Lower lobe of right lung (tissue), 2 donors: ENCODE measurements at regions not wholly inside any gene's neighbourhood (a gene's known extent, or its start where the extent isn't known, plus 50 kb on each side); places are given as distances from the start of the nearest gene placed in this dataset.

Experiments used
- ATAC-seq, 2 donors: fragments of 200-7000 bp; cut with Tn5 transposase; one replicate each; pipeline ENCODE4 v1.9.1; 2020 to 2022; ENCODE audit warnings: mild to moderate bottlenecking in 2 of 2, moderate library complexity in 2 of 2
- DNase-seq: peaks from one replicate; pipeline ENCODE4 v3.0.0-alpha.2; 2020
- H3K27ac ChIP-seq: fragments of 200-600 bp; one replicate; pipeline ENCODE4 v1.8.0; 2022
- H3K27me3 ChIP-seq: fragments of 200-600 bp; one replicate; pipeline ENCODE4 v1.8.0; 2022; ENCODE audit warnings: low read depth
- H3K36me3 ChIP-seq: fragments of 200-600 bp; one replicate; pipeline ENCODE4 v1.8.0; 2022; ENCODE audit warnings: mild to moderate bottlenecking
- H3K4me1 ChIP-seq: fragments of 200-600 bp; one replicate; pipeline ENCODE4 v1.8.0; 2022
- H3K4me3 ChIP-seq: fragments of 200-600 bp; one replicate; pipeline ENCODE4 v1.8.0; 2022; ENCODE audit warnings: mild to moderate bottlenecking
- H3K9me3 ChIP-seq: fragments of 200-600 bp; one replicate; pipeline ENCODE4 v1.8.0; 2022
- CTCF ChIP-seq: fragments of 200-600 bp; IDR thresholded peaks from one replicate; pipeline ENCODE4 v1.8.0; 2022; ENCODE audit warnings: antibody characterized with exemption, mild to moderate bottlenecking
- intact Hi-C: fragments of 100-400 bp; cut with DNase I; formaldehyde crosslinking; loops from one replicate; pipeline ENCODE4 v1.11.0; 2022
- donor health status: DM: no; HTN: yes; CAD: no; lungs with severe emphysema.

DNA sequence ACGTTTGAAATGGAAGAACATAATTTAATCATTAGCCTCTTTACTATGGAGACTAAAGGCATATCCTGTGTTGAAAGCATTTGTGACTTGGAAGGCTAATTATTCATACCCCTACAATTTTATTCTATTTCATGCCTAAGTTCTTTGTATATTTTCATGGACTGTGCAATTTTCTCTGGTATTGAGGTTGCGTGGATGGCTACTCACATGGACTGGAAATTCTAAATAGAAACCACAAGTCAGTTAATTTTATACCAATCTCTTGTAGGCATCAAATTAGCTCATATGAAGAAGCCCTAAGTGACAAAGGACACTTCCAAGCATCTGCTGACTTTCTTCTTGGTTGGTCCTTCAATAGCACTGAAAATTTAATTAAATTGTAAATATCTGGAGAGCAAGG is 1353.5 kb downstream of the ROBO1 start:
- no peaks in the 10 kb centered on the region for H3K9me3 ChIP-seq
- ATAC-seq (no peak), DNase-seq (no peak)
- no peaks in the 10 kb centered on the region for H3K27me3 ChIP-seq
- no peak overlapping the region for H3K4me3 ChIP-seq
- H3K36me3 ChIP-seq = no peaks in the 10 kb centered on the region
- no peak for TF ChIP-seq CTCF
- H3K4me1 ChIP-seq = no peaks in the 10 kb centered on the region
- H3K27ac ChIP-seq = no peak overlapping the region
- intact Hi-C loops = no loop called here

GRCh38 chr3:78420611-78421010 is 1347.2 kb downstream of the ROBO1 start:
- H3K4me1 ChIP-seq = no peaks in the 10 kb centered on the region
- no peak for DNase-seq
- intact Hi-C loops = no loop called here
- no peaks in the 10 kb centered on the region for H3K36me3 ChIP-seq
- H3K27me3 ChIP-seq = no peaks in the 10 kb centered on the region
- H3K9me3 ChIP-seq = no peaks in the 10 kb centered on the region
- no peak overlapping the region for H3K4me3 ChIP-seq
- no peak overlapping the region for H3K27ac ChIP-seq
- no peak for TF ChIP-seq CTCF
- ATAC-seq = no peak

DNA sequence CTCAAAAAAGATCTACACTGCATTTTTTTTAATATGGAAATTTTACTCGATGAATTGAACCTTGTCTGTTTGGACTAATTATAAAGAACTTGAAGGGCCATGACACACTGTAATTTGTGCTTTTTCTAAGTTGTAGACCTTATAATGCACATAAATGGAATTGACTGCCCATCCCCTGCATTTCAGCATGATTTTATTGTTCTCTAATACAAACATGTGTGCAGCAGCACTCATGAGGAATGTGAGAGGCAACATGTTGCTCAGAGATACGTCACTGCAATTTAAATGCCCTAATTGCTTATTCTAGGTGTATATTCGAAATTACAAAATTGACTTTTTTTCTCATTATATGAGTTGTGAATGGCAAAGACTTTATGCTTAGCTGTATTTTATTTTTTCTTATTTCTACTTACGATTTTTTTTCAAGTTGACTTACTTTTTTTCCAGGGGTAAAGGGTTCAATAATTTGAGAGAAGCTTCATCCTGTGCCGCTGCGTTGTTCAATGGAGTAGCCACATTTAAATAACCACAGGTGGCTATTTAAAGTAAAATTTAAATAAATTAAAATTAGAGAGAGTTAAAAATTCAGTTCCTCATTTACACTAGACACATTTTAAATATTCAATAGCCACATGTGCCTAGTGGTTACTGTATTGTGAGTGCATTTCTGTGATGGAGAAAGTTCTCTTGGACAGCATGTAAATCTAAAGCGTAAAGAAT is 1346.4 kb downstream of the ROBO1 start:
- no peaks in the 10 kb centered on the region for H3K9me3 ChIP-seq
- H3K4me3 ChIP-seq = no peak overlapping the region
- TF ChIP-seq CTCF = no peak
- no peak overlapping the region for H3K27ac ChIP-seq
- H3K36me3 ChIP-seq = no peaks in the 10 kb centered on the region
- no peaks in the 10 kb centered on the region for H3K27me3 ChIP-seq
- no peaks in the 10 kb centered on the region for H3K4me1 ChIP-seq
- DNase-seq = no peak
- intact Hi-C loops = no loop called here
- ATAC-seq = no peak

- no peak for TF ChIP-seq CTCF
These were observed 1343.1 kb downstream of the ROBO1 start for GRCh38 chr3:78424656-78425055.

GRCh38 chr3:78426454-78426853 is 1341.3 kb downstream of the ROBO1 start:
- no peak overlapping the region for H3K27ac ChIP-seq
- intact Hi-C loops = no loop called here
- no peak overlapping the region for H3K4me3 ChIP-seq
- DNase-seq = no peak
- no peaks in the 10 kb centered on the region for H3K36me3 ChIP-seq
- H3K27me3 ChIP-seq = no peaks in the 10 kb centered on the region
- TF ChIP-seq CTCF = no peak
- ATAC-seq = no peak
- no peaks in the 10 kb centered on the region for H3K9me3 ChIP-seq
- no peaks in the 10 kb centered on the region for H3K4me1 ChIP-seq

More at GRCh38 chr3:78424656-78425055, 1343.1 kb downstream of the ROBO1 start:
- no peaks in the 10 kb centered on the region for H3K4me1 ChIP-seq
- ATAC-seq (no peak), DNase-seq (no peak)
- intact Hi-C loops = no loop called here
- no peaks in the 10 kb centered on the region for H3K36me3 ChIP-seq
- no peak overlapping the region for H3K27ac ChIP-seq
- no peak overlapping the region for H3K4me3 ChIP-seq
- H3K9me3 ChIP-seq = no peaks in the 10 kb centered on the region
- H3K27me3 ChIP-seq = no peaks in the 10 kb centered on the region
